HCT116 (cell line): ENCODE measurements at regions not wholly inside any gene's neighbourhood (a gene's known extent, or its start where the extent isn't known, plus 50 kb on each side); places are given as distances from the start of the nearest gene placed in this dataset.

Experiments used
- ATAC-seq: fragments of 200-7000 bp; cut with Tn5 transposase; 2 replicates; pipeline ENCODE4 v1.9.1; 2020; ENCODE audit warnings: mild to moderate bottlenecking, moderate library complexity
- BruUV-seq: library from RNA; stranded (reverse); fragments of 400-500 nt; replicated peaks from 2 replicates; lab custom pipeline; 2021; lab: Mats Ljungman, UMichigan
- CTCF ChIA-PET: fragments of 300-600 bp; sonication (Branson Sonifier 250); formaldehyde crosslinking; loops from one replicate; lab custom pipeline; 2021; ENCODE audit warnings: antibody characterized with exemption; lab: Charles Lee
- POLR2A ChIA-PET: fragments of 300-600, 350-600 bp; sonication (Branson Sonifier 250); formaldehyde crosslinking; loops from one replicate; lab custom pipeline; 2021; ENCODE audit warnings: antibody characterized with exemption; lab: Charles Lee
- RAD21 ChIA-PET, 2 experiments: fragments of 300-600 bp; sonication (Branson Sonifier 250); formaldehyde crosslinking; loops; one replicate each; lab custom pipeline; 2023; ENCODE audit warnings: low total read pairs in 2 of 2; ENCODE audit not compliant: uncharacterized antibody in 2 of 2, unreplicated experiment in 2 of 2, low non-redundant PET in 1 of 2; lab: Charles Lee
- DNase-seq: peaks from one replicate; pipeline ENCODE4 v3.0.0-alpha.2; 2010; ENCODE audit warnings: low read depth, low spot score
- H2AFZ ChIP-seq: fragments of 200-600 bp; shearing (Covaris generic), sonication (generic); 2 replicates; pipeline ENCODE4 v1.6.1; 2017; ENCODE audit warnings: low read depth, mixed run types, mixed read lengths, antibody characterized with exemption, low read length; ENCODE audit not compliant: poor library complexity, severe bottlenecking
- H3K27ac ChIP-seq: 2 replicates; pipeline ENCODE4 v1.5.1; 2012; ENCODE audit warnings: low read depth, low read length
- H3K27me3 ChIP-seq: fragments of 200-600 bp; sonication (generic); 2 replicates; pipeline ENCODE4 v1.6.1; 2016; ENCODE audit warnings: mixed run types, low read length, mixed read lengths; ENCODE audit not compliant: insufficient read depth
- H3K36me3 ChIP-seq, 2 experiments: fragments of 200-500 bp in 1 of 2; fragments of 200-600 bp in 1 of 2; sonication (Bioruptor generic) in 1 of 2; sonication (generic) in 1 of 2; 2 replicates each; pipeline versions ENCODE4 v1.5.1 to v1.6.1; 2014 to 2016; ENCODE audit warnings: low read length in 2 of 2, inconsistent platforms in 1 of 2, mixed read lengths in 1 of 2, mixed run types in 1 of 2; ENCODE audit not compliant: insufficient read depth in 2 of 2, control insufficient read depth in 1 of 2
- H3K4me1 ChIP-seq, 2 experiments: fragments of 200-600 bp in 1 of 2; sonication (generic) in 1 of 2; 2 replicates each; pipeline versions ENCODE4 v1.5.1 to v1.6.1; 2012 to 2017; ENCODE audit warnings: low read length in 2 of 2, inconsistent platforms in 1 of 2, mild to moderate bottlenecking in 1 of 2, mixed read lengths in 1 of 2, mixed run types in 1 of 2, moderate library complexity in 1 of 2; ENCODE audit not compliant: insufficient read depth in 2 of 2, control insufficient read depth in 1 of 2
- H3K4me2 ChIP-seq: fragments of 200-600 bp; sonication (generic); 2 replicates; pipeline ENCODE4 v1.6.1; 2017; ENCODE audit warnings: mixed run types, low read length, mixed read lengths
- H3K4me3 ChIP-seq, 2 experiments: fragments of 200-600 bp in 1 of 2; sonication (generic) in 1 of 2; replicated peaks in 1 of 2; 2 replicates each; pipeline ENCODE4 v1.5.1; 2011 to 2016; ENCODE audit warnings: low read length in 2 of 2, control low read depth in 1 of 2, low read depth in 1 of 2, mild to moderate bottlenecking in 1 of 2, mixed read lengths in 1 of 2, mixed run types in 1 of 2
- H3K79me2 ChIP-seq: fragments of 200-600 bp; sonication (generic); 2 replicates; pipeline ENCODE4 v1.6.1; 2017; ENCODE audit warnings: mild to moderate bottlenecking, mixed run types, low read length, moderate library complexity, mixed read lengths; ENCODE audit not compliant: insufficient read depth
- H3K9ac ChIP-seq: fragments of 200-600 bp; sonication (generic); 2 replicates; pipeline ENCODE4 v1.6.1; 2016; ENCODE audit warnings: low read length, mixed read lengths
- H3K9me2 ChIP-seq: fragments of 200-600 bp; sonication (generic), shearing (Covaris generic); 2 replicates; pipeline ENCODE4 v1.6.1; 2017; ENCODE audit warnings: mixed run types, mild to moderate bottlenecking, moderate library complexity; ENCODE audit not compliant: insufficient read depth
- H3K9me3 ChIP-seq, 2 experiments: fragments of 200-500 bp in 1 of 2; fragments of 200-600 bp in 1 of 2; sonication (Bioruptor generic) in 1 of 2; sonication (generic) in 1 of 2; 2 replicates each; pipeline ENCODE4 v1.6.1; 2014 to 2017; ENCODE audit warnings: low read length in 2 of 2, mixed read lengths in 2 of 2, inconsistent platforms in 1 of 2, low read depth in 1 of 2, mild to moderate bottlenecking in 1 of 2, mixed run types in 1 of 2, moderate library complexity in 1 of 2; ENCODE audit not compliant: control insufficient read depth in 1 of 2, insufficient read depth in 1 of 2
- H4K20me1 ChIP-seq: fragments of 200-600 bp; sonication (generic), shearing (Covaris generic); 2 replicates; pipeline ENCODE4 v1.6.1; 2017; ENCODE audit warnings: mixed run types, mild to moderate bottlenecking, moderate library complexity; ENCODE audit not compliant: insufficient read depth
- ATF3 ChIP-seq: IDR thresholded peaks from 2 replicates; pipeline ENCODE4 v1.6.1; 2012
- CTCF ChIP-seq, 3 experiments: fragments of 200-600 bp in 1 of 3; sonication (generic) in 1 of 3; IDR thresholded peaks in 2 of 3; conservative IDR thresholded peaks in 1 of 3; 2 replicates each; pipeline ENCODE4 v1.5.1; 2012 to 2017; ENCODE audit warnings: low read depth in 2 of 3, low read length in 2 of 3, antibody characterized with exemption in 1 of 3, borderline replicate concordance in 1 of 3, control low read depth in 1 of 3, mild to moderate bottlenecking in 1 of 3, mixed read lengths in 1 of 3, mixed run types in 1 of 3, moderate library complexity in 1 of 3; ENCODE audit not compliant: insufficient read depth in 1 of 3
- EGR1 ChIP-seq: IDR thresholded peaks from 2 replicates; pipeline ENCODE4 v1.6.1; 2012; ENCODE audit warnings: low read depth
- ELF1 ChIP-seq: IDR thresholded peaks from 2 replicates; pipeline ENCODE4 v1.6.1; 2012; ENCODE audit warnings: low read depth, borderline replicate concordance
- EZH2 ChIP-seq: fragments of 200-600 bp; sonication (generic); IDR thresholded peaks from 2 replicates; pipeline ENCODE4 v1.6.1; 2017; ENCODE audit warnings: antibody characterized with exemption, mixed run types
- FOSL1 ChIP-seq: IDR thresholded peaks from 2 replicates; pipeline ENCODE4 v1.6.1; 2012; ENCODE audit warnings: low read depth
- JUND ChIP-seq: IDR thresholded peaks from 2 replicates; pipeline ENCODE4 v1.6.1; 2012
- POLR2A ChIP-seq: IDR thresholded peaks from 2 replicates; pipeline ENCODE4 v1.7.0; 2011; ENCODE audit warnings: borderline replicate concordance; ENCODE audit not compliant: insufficient read depth, insufficient read length; ENCODE audit errors: extremely low read depth
- SIN3A ChIP-seq: IDR thresholded peaks from 2 replicates; pipeline ENCODE4 v1.6.1; 2012; ENCODE audit warnings: low read depth
- SP1 ChIP-seq: IDR thresholded peaks from 2 replicates; pipeline ENCODE4 v1.6.1; 2012; ENCODE audit warnings: low read depth
- SRF ChIP-seq: IDR thresholded peaks from 2 replicates; pipeline ENCODE4 v1.6.1; 2012; ENCODE audit warnings: low read depth
- TCF7L2 ChIP-seq: IDR thresholded peaks from 2 replicates; pipeline ENCODE4 v1.7.0; 2011; ENCODE audit warnings: borderline replicate concordance, inconsistent platforms; ENCODE audit not compliant: insufficient read depth, insufficient read length; ENCODE audit errors: extremely low read depth
- YY1 ChIP-seq: IDR thresholded peaks from 2 replicates; pipeline ENCODE4 v1.6.1; 2011; ENCODE audit warnings: low read length, low read depth, moderate library complexity, mild to moderate bottlenecking; ENCODE audit not compliant: insufficient replicate concordance; ENCODE audit errors: extremely low read depth
- ZBTB33 ChIP-seq: IDR thresholded peaks from 2 replicates; pipeline ENCODE4 v1.6.1; 2011; ENCODE audit warnings: mild to moderate bottlenecking, low read length, moderate library complexity; ENCODE audit not compliant: insufficient replicate concordance; ENCODE audit errors: extremely low read depth
- ZNF274 ChIP-seq: fragments of 200-500 bp; sonication (Bioruptor generic); IDR thresholded peaks from 2 replicates; pipeline ENCODE4 v1.6.1; 2014; ENCODE audit warnings: mild to moderate bottlenecking, low read depth, low read length, inconsistent platforms
- intact Hi-C: fragments of 100-400 bp; cut with micrococcal nuclease; formaldehyde crosslinking; loops from 2 replicates; pipeline ENCODE4 v1.10.0; 2022

GRCh38 chrX:28135378-28136047 lies 154.3 kb upstream of the DCAF8L1 start:
- no peak overlapping the region for H3K4me2 ChIP-seq
- no peaks in the 10 kb centered on the region for H3K9me2 ChIP-seq
- H3K27me3 ChIP-seq = no peaks in the 10 kb centered on the region
- no TSS peak for BruUV-seq
- no peaks in the 10 kb centered on the region for H3K4me1 ChIP-seq
- ATAC-seq (no peak), DNase-seq (no peak)
- no peak overlapping the region for H3K4me3 ChIP-seq
- no peak overlapping the region for H2AFZ ChIP-seq
- ChIA-PET RAD21 (no interaction called here), CTCF (no interaction called here), POLR2A (no interaction called here)
- no peaks in the 10 kb centered on the region for H3K36me3 ChIP-seq
- TF ChIP-seq ZBTB33 (no peak), YY1 (no peak), EZH2 (no peak), SRF (no peak), JUND (no peak), ZNF274 (no peak), ELF1 (no peak), SP1 (no peak), SIN3A (no peak), FOSL1 (no peak), POLR2A (no peak), EGR1 (no peak), TCF7L2 (no peak), CTCF (IDR thresholded peaks at IDR 0.05 in 2 of 3, conservative IDR thresholded peaks at IDR 0.05 in 1 of 3; ENCODE audit: borderline replicate concordance in 1 of 3, insufficient read depth in 1 of 3, low read depth in 2 of 3, low read length in 2 of 3) (no peak), ATF3 (no peak)
- no peaks in the 10 kb centered on the region for H3K79me2 ChIP-seq
- intact Hi-C loops = no loop called here
- H3K9ac ChIP-seq = no peak overlapping the region
- H4K20me1 ChIP-seq = no peaks in the 10 kb centered on the region
- no peak overlapping the region for H3K27ac ChIP-seq
- no peaks in the 10 kb centered on the region for H3K9me3 ChIP-seq
